Heart left ventricle (tissue), 13 donors: ENCODE measurements at regions not wholly inside any gene's neighbourhood (a gene's known extent, or its start where the extent isn't known, plus 50 kb on each side); places are given as distances from the start of the nearest gene placed in this dataset.

Experiments
- CTCF ChIP-seq, 12 donors: fragments of 200-600 bp; sonication (generic) in 4 of 12; IDR thresholded peaks; one replicate each; pipeline versions ENCODE4 v1.5.0 to v1.8.0; 2018 to 2022; ENCODE audit warnings: antibody characterized with exemption in 12 of 12, mild to moderate bottlenecking in 5 of 12
- POLR2A ChIP-seq, 2 donors: fragments of 450-650 bp; IDR thresholded peaks; one replicate each; pipeline ENCODE4 v1.6.1; 2017; ENCODE audit warnings: antibody characterized with exemption in 2 of 2, mild to moderate bottlenecking in 2 of 2, moderate library complexity in 2 of 2
- donor health status: ischemic (EF 13 %, LVEDD 7.1; RV severe dilation, severe dysfunction).
- donor health status: DM: no; HTN: yes; CAD: no.
- donor health status: DM: no; HTN: no; CAD: no.
- donor health status: ischemic (EF 25% LVEDD 6.9; RV normal size, moderate dysfunction).
- donor health status: ischemic (EF 25% LVEDD 5.7; RV mildly dilated, moderate dysfunction).
- donor health status: ischemic (EF 35%, LVEDD 5.7; RV mildly dilated, moderate dysfunction).
- donor health status: nonischemic (EF 11% LVEDD 7.7; RV severe dilation, severe dysfunction).
- donor health status: DM: yes; HTN: yes; CAD: no.
- donor health status: PGD.
- donor health status: ischemic (EF 29% LVEDD 5.4; RV normal size, mild dysfunction).
- donor health status: nonischemic (EF 23%, LVEDD 6.1; RV moderate dilation, normal function).

- TF ChIP-seq CTCF (IDR thresholded peaks at IDR 0.05) (no peak), POLR2A (IDR thresholded peaks at IDR 0.05) (no peak)
Observed at GRCh38 chr2:123840574-123840973, 184.5 kb upstream of the CNTNAP5 start.
